HEK293T (cell line): ENCODE measurements at regions not wholly inside any gene's neighbourhood (a gene's known extent, or its start where the extent isn't known, plus 50 kb on each side); places are given as distances from the start of the nearest gene placed in this dataset.

ENCODE experiments used
- ELF4 ChIP-seq: fragments of 450-650 bp; IDR thresholded peaks from 2 replicates; pipeline ENCODE4 v1.6.1; 2017; ENCODE audit warnings: antibody characterized with exemption
- FOXA1 ChIP-seq: fragments of 450-650 bp; IDR thresholded peaks from 2 replicates; pipeline ENCODE4 v1.6.1; 2016; ENCODE audit warnings: mild to moderate bottlenecking
- FOXM1 ChIP-seq: fragments of 450-650 bp; IDR thresholded peaks from 2 replicates; pipeline ENCODE4 v1.6.1; 2017; ENCODE audit warnings: mild to moderate bottlenecking, borderline replicate concordance
- HDGF ChIP-seq: fragments of 450-650 bp; IDR thresholded peaks from 2 replicates; pipeline ENCODE4 v1.6.1; 2017; ENCODE audit warnings: antibody characterized with exemption, borderline replicate concordance
- L3MBTL2 ChIP-seq: fragments of 450-650 bp; conservative IDR thresholded peaks from 2 replicates; pipeline ENCODE4 v1.6.1; 2016; ENCODE audit warnings: mild to moderate bottlenecking
- LEF1 ChIP-seq: fragments of 450-650 bp; IDR thresholded peaks from 2 replicates; pipeline ENCODE4 v1.6.1; 2017; ENCODE audit warnings: mild to moderate bottlenecking, borderline replicate concordance
- PKNOX1 ChIP-seq: fragments of 450-650 bp; IDR thresholded peaks from 2 replicates; pipeline ENCODE4 v1.6.1; 2016
- SP1 ChIP-seq: fragments of 450-650 bp; IDR thresholded peaks from 2 replicates; pipeline ENCODE4 v1.6.1; 2017
- TARDBP ChIP-seq: fragments of 450-650 bp; IDR thresholded peaks from 2 replicates; pipeline ENCODE4 v1.6.1; 2016

- TF ChIP-seq SP1 (no peak), FOXM1 (no peak), ELF4 (no peak), L3MBTL2 (no peak), FOXA1 (no peak), TARDBP (no peak), PKNOX1 (no peak), HDGF (no peak), LEF1 (no peak)
Observed at GRCh38 chr13:60338754-60339153, 58.3 kb upstream of the TDRD3 start.
